ENCODE measurements at regions not wholly inside any gene's neighbourhood (a gene's known extent, or its start where the extent isn't known, plus 50 kb on each side); places are given as distances from the start of the nearest gene placed in this dataset.
"Not testable (repeated sequence)": the region's sequence is repeated elsewhere in the genome, so short reads cannot be mapped to it uniquely, and the experiment has no call there.

DNA sequence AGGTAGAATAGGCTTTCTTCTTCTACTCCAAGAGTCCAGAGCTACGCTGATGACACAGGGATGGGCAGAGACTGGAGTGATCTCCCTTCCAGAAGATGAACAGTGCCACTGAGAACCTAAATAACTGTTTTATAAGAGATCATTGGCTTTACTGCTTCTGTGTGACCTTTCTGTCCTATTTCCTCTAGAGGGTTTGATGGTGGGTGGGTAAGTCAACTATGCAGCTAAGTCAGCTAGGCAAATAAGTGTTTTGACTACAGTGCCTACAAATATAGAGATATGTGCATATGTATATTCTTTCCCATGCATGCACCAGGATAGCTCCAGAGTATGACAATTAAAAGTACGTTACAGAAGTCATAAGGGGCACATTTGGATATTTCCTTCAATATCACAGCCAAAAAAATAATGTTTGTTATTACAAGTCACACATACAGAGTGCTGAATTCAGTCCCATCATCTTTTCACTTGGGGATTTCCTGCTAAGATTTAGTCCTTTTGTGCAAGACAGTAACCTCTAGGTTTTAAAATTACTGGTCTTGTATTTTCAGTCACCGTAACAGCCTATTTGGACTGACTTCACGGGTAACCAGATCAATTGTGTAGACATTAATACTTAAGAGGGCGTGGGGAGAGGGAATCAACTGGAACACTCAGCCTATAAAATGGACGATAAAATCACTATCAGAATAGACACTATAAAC lies 412.6 kb upstream of the SOX5 start:
- DNase-seq (ENCODE audit: low read depth): no peak

DNA sequence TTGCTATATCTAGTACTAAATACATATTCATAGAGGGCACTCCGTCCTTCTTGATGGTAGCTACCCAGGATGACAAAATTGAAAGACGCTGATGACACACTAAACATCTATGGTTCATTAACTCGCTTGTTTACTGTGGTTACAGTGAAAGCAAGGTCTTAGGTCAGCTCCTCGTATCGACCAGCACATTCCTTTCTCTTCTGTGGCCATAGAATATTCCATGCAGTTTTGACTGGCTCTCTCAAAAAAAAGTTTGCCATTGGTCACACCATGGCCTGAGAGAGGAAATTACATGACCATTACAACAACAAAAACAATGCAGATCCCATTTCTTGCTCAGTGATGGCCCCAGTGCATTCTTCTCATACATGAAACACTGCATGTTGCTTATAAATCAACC lies 411.4 kb upstream of the SOX5 start:
- DNase-seq (ENCODE audit: low read depth): no peak

GRCh38 chr12:24360461-24360860 lies 411.0 kb upstream of the SOX5 start:
- DNase-seq (ENCODE audit: low read depth): no peak

GRCh38 chr12:24360057-24360456 lies 410.6 kb upstream of the SOX5 start:
- no peak for DNase-seq (ENCODE audit: low read depth)

DNA sequence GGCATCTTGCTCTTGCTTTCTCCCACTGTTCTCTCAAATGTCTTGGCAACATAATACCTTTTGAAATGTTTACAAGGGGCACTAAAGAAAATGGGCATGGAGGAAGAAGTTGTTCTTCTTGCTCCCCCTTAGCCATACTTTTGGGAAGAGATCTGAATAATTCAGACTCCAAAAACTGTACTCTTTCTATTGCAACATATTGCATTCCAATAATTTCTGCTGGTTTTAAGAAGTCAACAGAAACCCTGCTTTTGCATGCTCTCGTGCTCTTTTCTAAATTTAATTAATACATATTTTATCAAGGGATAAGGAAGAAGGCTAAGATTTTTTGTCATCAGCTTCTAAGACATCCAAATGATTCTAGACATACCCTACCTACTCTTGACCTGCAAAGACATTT lies 409.9 kb upstream of the SOX5 start:
- DNase-seq (ENCODE audit: low read depth): no peak

- DNase-seq (ENCODE audit: low read depth): no peak
Measured at GRCh38 chr12:24356240-24356804, 406.9 kb upstream of the SOX5 start.

DNA sequence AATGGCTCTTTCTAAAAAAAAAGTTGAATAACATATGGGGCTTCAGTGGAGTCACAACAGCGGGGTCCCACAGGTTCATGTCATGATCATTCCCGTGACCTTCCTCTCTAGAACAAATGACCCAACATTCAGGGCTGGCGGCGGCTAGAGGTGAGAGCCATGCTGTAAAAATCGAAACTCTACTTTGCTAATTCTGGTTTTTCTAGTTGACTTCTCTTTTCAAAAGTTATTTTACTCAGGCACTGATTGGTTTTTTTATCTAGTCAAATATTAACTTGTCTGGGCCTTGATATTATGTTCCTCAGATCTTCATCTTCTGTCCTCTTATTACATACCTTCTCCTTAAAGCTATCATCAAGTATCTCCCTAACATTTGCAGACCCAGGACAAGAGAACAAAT lies 402.9 kb upstream of the SOX5 start:
- DNase-seq (ENCODE audit: low read depth): no peak

DNA sequence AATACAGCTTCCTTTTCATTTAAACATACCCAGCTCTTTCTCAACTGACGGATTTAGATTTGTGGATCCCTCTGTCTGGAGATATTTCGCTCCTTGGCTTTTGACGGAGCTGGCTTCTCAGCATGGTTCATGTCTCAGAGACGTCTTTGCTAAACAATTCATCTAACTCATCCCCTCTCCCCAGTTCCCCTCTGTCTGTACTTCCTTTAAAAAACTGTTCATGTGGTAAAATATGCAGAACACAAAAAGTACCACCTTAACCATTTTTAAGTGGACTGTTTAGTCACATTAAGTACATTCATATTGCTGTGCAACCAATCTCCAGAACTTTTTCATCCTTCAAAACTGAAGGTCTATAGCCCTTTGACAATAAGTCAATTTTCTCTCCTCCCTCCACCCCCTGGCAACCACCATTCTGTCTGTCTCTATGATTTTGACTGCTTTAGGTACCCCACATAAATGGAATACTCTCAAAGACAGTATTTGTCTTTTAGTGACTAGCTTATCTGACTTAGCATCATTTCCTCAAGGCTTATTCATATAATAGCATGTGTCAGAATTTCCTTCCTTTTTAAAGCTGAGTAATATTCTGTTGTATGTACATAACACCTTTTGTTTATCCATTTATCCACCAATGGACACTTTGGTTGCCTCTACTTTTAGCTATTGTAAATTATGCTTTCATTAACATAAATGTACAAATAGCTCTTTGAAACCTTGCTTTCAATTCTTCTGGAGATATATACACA lies 399.8 kb upstream of the SOX5 start:
- no peak for DNase-seq (ENCODE audit: low read depth)

DNA sequence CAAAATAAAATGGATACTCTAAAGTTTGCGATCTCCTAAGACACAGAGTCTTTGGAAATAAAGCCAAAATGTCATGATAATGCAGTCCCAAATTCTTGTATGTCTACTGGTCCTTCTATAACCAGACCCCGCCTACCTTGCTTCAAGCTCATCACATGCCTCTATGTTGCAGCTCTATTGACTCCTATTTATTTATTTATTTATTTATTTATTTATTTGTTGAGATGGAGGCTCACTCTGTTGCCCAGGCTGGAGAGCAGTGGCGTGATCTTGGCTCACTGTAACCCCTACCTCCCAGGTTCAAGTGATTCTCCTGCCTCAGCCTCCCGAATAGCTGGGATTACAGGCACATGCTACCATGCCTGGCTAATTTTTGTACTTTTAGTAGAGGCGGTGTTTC lies 398.7 kb upstream of the SOX5 start:
- not testable (repeated sequence) for DNase-seq (ENCODE audit: low read depth)

DNA sequence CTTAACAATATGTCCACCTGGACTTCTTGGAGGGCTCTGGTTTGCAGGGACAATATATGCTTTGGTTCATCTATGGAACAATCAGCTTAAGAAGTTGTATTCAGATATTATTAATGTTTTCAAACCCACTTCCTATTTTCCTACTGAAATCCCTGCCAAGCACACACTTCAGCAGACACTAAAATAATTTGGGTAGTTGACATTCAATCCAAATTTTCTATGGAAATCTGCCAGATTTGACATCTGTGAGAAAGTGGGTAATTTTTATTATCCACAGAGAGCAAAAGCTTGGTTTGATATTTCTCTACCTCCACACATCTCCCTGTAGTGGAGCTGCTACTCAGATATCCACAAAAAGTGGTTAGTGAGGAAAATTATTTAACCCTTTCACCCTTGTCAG lies 378.8 kb upstream of the SOX5 start:
- no peak for DNase-seq (ENCODE audit: low read depth)

GRCh38 chr12:24325331-24325730 lies 375.9 kb upstream of the SOX5 start:
- DNase-seq (ENCODE audit: low read depth): no peak

DNA sequence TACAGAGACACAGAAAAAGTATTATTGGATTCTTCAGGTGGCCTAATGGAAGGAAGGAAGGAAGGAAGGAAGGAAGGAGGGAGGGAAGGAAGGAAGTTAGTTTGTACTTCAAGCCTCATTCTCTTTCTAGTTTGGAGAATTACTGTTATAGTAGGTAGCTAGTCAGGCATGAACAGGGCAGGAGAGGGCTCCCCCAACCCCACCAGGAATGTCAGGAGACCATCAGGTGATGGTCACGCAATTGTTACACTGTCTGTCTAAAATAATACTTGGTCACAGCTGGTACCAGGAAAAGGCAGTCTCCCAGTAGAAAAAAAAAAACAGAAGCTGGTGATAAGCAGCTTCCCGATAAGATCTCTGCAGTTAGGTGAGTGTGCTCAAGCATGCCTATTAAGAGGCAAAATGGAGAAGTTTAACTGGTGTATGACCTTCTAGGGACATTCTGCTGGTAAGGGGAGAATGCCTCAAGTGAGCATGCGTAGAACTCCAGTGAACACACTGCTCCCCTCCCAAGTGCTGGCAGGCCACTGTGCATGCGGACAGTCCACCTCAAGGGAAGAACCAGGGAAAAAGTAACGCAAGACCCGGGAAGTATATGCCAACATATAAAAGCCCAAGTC lies 358.4 kb upstream of the SOX5 start:
- no peak for DNase-seq (ENCODE audit: low read depth)

DNA sequence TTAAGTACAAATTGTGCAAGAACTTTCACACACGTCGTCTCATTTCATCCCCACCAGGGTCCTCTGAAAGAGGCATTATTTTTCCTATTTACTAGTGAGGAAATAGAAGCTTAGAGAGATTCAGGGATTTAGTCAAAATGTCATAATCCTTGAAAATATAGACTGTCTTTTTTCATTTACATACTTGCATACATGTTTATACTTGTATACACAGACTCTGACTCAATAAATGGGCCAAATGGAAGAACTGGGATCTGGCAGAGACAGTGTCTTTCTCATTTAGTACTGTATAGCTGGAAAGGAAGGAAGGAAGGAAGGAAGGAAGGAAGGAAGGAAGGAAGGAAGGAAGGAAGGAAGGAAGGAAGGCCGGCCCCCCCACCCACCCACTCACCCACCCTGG lies 357.7 kb upstream of the SOX5 start:
- DNase-seq (ENCODE audit: low read depth): no peak

- DNase-seq (ENCODE audit: low read depth): no peak
Measured at GRCh38 chr12:24306001-24306400, 356.5 kb upstream of the SOX5 start.

DNA sequence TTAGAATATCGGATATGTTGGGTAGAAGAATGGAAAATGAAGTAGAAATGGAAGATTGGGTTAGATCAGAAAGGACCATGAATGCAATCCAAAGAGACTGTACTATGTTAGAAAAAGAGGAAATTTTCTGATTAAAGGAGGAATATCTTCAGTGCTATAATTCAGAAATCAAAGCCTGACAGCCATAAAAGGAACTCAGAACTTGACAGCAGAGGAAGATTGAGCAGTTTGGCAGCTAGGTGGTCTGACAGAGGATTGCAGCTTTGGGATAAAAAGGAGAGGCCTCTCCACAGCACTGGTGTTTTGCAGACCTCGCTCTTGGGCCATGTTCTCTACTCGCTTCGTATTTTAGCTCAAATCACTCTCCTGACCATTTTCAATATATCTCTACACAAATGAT lies 354.8 kb upstream of the SOX5 start:
- no peak for DNase-seq (ENCODE audit: low read depth)

DNA sequence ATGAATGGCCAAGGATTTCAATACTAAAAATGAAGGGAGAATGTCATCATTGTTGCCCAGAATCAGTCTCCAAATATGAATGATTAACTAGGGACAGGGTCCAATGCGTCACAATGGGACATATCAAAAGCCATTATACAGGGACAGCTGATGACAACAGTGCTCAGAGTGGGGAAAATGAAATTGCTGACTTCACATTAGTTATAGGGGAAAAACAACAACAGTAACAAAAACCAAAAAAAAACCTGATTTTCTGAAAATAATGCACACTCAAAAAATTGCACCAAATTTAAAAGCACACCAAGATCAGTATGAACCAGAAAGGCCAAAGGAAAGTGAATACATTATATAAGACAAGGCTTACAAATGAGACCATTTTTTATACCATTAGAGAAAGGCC lies 353.2 kb upstream of the SOX5 start:
- no peak for DNase-seq (ENCODE audit: low read depth)

DNA sequence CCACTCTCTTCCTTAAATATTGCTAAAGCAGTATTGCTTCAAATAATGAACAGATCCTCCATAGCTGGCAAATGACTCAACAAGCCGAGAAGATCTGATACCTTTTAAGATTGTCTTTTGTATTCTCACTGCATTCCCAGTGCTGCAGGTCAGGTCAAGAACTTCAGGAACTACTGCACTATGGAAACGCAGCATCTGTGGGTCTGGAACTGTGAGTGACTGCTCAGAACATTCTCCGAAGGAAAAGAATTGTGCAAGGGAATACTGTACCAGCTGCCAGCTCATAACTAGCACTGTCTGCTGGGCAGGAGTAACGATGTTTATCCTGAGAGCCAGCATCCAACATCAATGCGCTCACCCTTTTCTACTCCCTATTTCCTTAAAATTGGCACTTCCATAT lies 348.0 kb upstream of the SOX5 start:
- no peak for DNase-seq (ENCODE audit: low read depth)

- no peak for DNase-seq (ENCODE audit: low read depth)
Measured at GRCh38 chr12:24293549-24293948, 344.1 kb upstream of the SOX5 start.

- no peak for DNase-seq (ENCODE audit: low read depth)
Measured at GRCh38 chr12:24287963-24288362, 338.5 kb upstream of the SOX5 start.

GRCh38 chr12:24285448-24285847 lies 336.0 kb upstream of the SOX5 start:
- no peak for DNase-seq (ENCODE audit: low read depth)

DNA sequence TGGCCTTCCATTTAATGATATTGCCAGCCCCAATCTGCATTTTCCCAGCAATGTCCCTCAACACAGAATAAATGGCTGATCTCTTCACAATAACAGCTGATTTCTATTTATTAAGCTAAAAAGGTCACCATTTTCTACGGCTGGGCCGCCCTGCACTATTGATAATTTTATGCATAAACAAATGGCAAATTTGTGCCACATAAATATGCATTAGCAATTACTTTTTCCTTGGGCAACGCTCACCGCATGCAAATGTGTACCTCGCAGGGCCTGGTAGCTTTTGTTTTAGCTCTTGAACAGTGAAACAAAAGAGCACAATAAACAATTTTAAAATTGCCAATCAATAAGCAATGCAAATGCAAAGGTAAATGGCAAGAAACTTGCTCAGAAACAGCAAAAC lies 331.9 kb upstream of the SOX5 start:
- DNase-seq (ENCODE audit: low read depth): no peak

- DNase-seq (ENCODE audit: low read depth): no peak
Measured at GRCh38 chr12:24280056-24280842, 330.8 kb upstream of the SOX5 start.

All from forelimb muscle (tissue), 1 donor.